ENCODE measurements at regions not wholly inside any gene's neighbourhood (a gene's known extent, or its start where the extent isn't known, plus 50 kb on each side); places are given as distances from the start of the nearest gene placed in this dataset.
"Not testable (repeated sequence)": the region's sequence is repeated elsewhere in the genome, so short reads cannot be mapped to it uniquely, and the experiment has no call there.

DNA sequence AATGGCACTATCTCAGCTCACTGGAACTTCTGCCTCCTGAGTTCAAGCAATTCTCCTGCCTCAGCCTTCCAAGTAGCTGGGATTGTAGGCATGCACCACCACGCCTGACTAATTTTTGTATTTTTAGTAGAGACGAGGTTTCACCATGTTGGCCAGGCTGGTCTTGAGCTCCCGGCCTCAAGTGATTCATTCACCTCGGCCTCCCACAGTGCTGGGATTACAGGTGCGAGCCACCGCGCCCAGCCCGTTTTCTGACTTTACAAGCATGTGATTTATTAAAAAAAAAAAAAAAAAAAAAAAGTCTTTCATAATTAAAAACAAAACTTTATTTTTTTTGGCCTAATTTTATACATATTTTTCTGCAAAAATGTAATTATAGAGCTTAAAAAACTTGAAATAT is 64.8 kb upstream of the DGKB start:
- not testable (repeated sequence) for DNase-seq (ENCODE audit: low read depth)

DNA sequence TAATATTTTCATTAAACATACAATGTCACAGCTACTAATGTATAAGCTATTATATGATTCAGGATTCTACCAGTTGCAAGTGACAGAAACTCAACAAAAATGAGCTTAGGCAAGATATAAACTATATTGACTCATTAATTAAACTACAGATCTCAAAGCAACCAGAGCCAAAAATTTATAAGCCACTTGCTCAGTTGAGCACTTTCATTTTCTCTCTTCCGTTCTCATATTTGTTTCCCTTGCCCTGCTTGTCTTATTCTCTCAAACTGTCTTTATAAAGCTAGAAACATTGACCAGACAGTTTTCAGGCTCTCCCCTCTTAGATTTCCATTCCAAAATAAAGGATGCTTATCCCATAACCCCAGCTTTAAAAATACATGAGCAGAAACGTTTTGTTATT is 60.2 kb upstream of the DGKB start:
- DNase-seq (ENCODE audit: low read depth) = no peak

DNA sequence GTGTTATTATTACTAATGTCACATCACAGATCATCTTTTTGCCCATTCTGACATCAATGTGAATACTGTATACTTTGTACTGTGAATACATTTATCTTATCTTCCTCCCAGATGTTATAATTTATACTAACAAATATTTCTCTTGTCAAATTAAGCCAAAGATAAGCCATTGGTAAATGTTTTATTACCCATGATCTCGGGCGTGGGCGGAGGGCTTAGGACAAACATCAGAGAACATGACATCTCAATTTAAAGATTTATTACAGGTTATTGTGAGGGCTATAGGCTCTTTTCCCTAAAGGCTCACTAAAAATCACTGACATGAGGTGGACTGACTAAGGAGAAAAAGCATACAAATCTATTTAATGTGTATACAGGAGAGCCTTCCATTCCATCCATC is 58.2 kb upstream of the DGKB start:
- no peak for DNase-seq (ENCODE audit: low read depth)

DNA sequence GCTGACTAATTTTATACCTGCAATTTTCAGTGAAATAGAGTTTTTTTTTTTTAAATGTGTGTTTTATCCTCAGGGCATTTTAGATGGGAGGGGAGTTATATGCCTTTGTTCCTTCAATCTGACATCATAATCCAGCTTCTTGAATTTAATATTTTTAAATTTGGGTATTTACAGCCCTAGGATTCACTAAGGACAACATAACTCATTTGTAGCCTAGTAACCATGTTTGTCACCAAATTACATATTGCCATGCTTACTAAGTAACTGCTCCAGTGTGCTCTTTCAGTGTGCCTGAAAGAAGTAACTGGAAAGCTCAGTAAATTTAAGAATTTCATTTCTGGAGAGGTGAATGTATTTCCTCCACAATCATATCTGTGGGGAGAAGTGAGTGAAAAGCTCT is 56.8 kb upstream of the DGKB start:
- DNase-seq (ENCODE audit: low read depth) = no peak

DNA sequence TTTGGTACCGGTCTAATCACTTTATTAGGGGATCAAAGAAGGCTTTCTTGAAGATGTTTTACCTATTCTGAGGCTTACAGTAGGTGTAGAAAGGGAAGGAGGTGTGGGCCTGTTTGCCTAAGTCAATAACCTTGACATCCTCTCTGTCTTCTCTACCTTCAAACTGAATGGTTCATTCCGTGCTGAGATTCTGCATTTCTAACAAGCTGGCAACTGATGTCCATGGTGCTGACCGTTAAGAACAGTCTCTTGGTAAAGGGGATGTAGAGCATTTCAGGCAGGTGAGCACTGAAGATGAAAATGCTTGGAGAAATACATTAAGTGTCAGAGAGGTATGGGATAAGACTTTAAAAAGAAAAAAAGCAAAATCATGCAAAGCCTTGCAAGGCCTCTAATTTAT is 51.5 kb upstream of the DGKB start:
- no peak for DNase-seq (ENCODE audit: low read depth)
